HG03565 (cell line): ENCODE measurements at regions not wholly inside any gene's neighbourhood (a gene's known extent, or its start where the extent isn't known, plus 50 kb on each side); places are given as distances from the start of the nearest gene placed in this dataset.
"Not testable (repeated sequence)": the region's sequence is repeated elsewhere in the genome, so short reads cannot be mapped to it uniquely, and the experiment has no call there.

Experiments used
- ATAC-seq: cut with Tn5 transposase; IDR thresholded peaks from one replicate; pipeline ENCODE4 v1.9.1; 2021; ENCODE audit warnings: mild to moderate bottlenecking, moderate library complexity; ENCODE audit not compliant: unreplicated experiment

DNA sequence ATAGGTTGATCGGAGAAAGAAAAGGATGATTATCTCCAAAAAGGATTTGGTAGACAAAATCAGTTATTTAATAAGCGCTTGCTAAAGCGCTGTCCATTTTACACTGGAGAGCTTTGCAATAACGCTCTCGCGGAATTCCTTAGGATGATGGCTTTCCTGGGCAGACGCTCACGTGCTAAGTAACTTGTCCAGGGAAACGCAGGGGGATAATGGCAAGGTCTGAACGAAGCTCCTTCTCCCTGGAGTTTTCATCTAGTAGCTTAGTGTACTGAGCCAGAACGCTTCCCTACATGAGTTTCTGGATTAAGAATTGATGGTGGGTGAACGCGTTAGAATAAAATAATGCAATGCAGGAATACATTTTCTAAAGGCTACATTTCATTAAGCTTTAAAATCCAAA is 739.5 kb upstream of the SALL3 start:
- ATAC-seq: no peak

- no peak for ATAC-seq
Measured at GRCh38 chr18:78240627-78241252, 738.9 kb upstream of the SALL3 start.

DNA sequence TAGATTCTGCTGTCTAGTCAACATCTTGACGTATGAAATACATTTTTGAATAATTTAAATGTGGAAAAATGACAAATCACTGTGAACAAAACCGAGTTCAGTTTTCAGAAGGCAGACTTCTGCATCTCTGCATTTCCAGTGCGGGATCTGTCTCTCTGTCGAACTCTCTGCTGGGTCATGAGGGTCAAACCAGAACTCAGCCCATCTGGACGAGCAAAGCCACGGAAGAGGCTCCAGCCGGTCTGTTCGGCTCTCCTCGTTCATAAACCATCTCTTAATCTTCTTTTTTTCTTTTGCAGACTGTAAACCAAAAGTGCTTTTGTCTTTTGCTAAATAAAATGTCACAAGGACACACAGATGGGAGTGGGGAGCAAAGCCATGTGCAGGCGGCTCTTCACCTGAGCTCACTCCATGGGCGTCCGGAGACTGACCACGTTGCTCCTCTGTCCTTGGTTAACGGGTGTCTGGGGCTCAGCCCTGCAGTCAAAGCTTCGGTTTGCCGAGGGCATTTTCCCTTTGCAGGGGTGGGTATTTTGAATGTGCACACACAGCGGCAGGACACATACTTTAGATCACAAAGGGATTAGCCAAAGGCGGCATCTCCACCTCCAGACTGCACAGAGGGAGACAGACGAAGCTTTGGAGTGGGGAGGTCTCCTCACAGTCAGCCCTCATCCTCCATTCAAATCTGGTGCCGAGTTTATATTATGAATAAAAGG is 737.9 kb upstream of the SALL3 start:
- ATAC-seq: no peak

DNA sequence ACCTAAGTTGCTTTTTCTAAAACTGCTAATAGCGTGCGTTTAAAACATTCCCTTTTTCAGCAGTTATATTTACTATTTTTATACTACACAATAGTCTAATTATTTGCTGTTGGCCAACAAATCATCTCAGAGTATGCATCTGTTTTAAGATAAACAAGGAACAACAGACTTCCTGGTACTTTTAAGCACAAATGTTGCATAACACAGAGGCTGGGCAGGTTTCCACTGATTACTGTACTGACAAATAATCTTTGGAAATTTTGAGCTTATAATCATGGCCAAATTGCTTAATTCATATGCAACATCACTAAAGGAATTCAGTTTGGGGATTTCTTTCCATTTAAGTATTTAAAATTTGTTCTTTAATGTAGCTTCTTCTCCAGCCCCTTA is 737.4 kb upstream of the SALL3 start:
- no peak for ATAC-seq

DNA sequence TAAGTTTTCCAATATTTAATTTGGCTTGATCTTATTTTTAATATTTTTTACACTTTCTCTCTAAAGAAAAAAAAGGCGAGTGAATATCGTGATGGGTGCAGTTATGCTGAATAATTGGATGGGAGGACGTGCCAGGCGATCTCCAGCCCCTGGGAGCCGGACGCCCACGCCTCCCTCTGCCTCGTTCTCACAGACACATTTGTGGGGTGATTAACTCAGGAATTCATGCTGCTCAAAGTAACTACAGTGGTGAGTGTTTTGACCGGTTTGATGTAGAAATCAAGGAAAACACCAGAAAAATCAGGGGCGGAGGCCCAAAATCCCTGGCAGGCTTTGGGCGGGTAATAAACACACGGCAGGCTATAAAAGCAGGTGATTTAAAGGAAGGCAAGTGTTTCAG is 736.8 kb upstream of the SALL3 start:
- no peak for ATAC-seq

DNA sequence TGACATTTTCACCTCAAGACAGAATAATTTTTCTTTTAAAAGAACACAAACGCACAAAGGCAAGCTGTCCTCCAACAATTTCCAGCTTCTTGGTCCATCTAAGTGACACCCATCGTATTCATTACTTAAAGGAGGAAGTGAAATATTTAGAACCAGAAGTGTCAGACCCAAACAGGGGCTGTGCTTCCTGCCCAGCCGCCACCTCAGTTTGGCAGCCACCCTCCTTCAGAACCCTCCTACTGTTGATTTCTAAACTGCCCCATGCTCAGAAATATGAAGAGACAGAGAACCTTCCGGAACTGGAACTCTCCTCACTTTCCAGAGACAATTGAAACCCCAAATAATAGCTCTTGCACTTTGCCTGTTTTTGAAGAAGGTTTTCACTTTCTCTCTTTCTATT is 734.8 kb upstream of the SALL3 start:
- ATAC-seq: no peak

- ATAC-seq: no peak
Measured at GRCh38 chr18:78245451-78245850, 734.2 kb upstream of the SALL3 start.

- no peak for ATAC-seq
Measured at GRCh38 chr18:78246050-78246449, 733.6 kb upstream of the SALL3 start.

DNA sequence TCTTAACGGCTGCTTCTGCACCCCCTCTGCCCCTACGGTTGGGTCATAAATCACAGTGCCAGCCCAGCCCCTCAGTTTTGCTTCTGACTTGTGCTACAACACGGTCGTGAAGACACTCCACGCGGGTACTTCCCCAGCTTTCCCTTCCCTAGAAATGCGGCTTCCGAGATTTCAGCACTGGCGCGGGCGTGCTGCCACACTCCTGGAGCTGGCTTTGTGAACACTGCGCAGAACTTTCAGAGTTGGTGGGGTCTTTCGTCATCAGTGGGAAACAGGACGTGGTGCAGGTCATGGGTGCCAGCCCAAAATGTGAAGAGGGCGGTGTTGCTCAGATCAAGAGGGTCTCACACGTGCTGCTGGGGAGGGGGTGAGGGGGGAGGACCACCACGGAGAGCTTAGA is 733.0 kb upstream of the SALL3 start:
- ATAC-seq: no peak

GRCh38 chr18:78247615-78248289 is 731.9 kb upstream of the SALL3 start:
- ATAC-seq: no peak

GRCh38 chr18:78255013-78255412 is 724.6 kb upstream of the SALL3 start:
- ATAC-seq: no peak

GRCh38 chr18:78268226-78268988 is 711.2 kb upstream of the SALL3 start:
- ATAC-seq: no peak

- ATAC-seq: no peak
Measured at GRCh38 chr18:78271790-78272189, 707.8 kb upstream of the SALL3 start.

GRCh38 chr18:78273876-78274275 is 705.7 kb upstream of the SALL3 start:
- no peak for ATAC-seq

DNA sequence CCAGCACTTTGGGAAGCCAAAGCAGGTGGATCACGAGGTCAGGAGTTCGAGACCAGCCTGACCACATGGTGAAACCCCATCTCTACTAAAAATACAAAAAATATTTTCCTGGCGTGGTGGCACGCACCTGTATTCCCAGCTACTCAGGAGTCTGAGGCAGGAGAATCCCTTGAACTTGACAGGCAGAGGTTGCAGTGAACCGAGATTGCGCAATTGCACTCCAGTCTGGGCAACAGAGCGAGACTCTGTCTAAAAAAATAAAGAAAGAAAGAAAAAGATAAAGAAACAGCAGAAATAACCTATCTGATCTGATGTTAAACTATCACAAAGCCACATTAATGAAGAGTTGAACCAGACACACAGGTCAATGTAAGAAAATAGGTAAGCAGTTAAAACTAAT is 696.2 kb upstream of the SALL3 start:
- not testable (repeated sequence) for ATAC-seq

DNA sequence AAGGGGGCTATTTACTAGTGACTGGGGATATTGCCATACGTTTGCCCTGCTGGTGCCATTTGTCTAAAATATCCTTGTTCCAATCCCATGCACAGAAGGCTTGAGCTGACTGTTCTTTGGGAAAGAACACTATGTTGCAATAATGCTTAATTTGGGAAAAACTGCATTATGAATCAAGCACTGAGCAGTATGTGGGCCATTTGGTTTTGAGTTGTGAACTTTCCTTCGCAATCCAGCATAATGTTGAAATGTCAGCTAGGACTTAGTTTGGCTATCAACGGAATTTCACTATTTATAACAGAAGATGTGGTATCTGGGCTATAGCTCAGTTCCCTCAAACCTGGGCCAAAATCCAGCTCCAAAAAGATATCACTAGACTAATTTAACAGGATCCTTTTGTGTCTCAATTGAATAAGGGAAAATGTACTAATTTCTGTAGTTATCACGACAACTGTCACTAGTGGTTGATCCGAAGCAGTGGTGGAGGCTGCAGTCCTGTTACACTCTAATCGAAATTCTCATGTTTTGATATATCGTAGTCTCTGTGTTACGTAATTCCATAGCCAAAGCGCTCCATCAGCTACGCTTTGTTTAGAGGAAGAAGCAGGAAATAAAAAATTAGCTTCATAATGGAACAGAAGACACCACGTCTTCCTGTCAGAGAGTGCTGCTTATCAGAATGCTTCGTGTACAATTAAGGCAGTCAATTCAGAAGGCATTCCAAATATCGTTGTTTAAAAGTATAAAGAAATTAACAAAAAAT is 686.8 kb upstream of the SALL3 start:
- no peak for ATAC-seq

DNA sequence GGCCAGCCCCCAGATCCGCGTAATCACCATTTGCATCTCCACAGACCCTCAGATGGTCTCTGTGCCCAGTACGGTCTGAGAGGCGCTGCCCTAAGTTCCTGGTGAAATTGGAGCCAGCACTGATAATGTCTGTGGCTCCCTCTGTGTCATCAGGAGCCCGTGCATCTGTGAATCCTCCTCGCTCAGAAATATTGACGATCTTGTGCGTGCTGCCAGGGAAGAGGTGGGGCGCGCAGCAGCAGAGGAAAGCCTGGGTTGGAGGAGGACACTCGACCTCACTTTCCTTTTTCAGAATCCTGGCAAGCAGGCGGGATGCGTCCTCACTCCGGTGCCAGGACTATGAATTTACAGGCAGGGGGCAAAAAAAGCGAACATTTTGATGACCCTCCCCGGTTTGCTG is 686.1 kb upstream of the SALL3 start:
- no peak for ATAC-seq

- ATAC-seq: no peak
Measured at GRCh38 chr18:78293940-78294541, 685.6 kb upstream of the SALL3 start.

- ATAC-seq: no peak
Measured at GRCh38 chr18:78295262-78295661, 684.4 kb upstream of the SALL3 start.

GRCh38 chr18:78296166-78296565 is 683.5 kb upstream of the SALL3 start:
- no peak for ATAC-seq
